ENCODE measurements at regions not wholly inside any gene's neighbourhood (a gene's known extent, or its start where the extent isn't known, plus 50 kb on each side); places are given as distances from the start of the nearest gene placed in this dataset.

- TF ChIP-seq, protein P1, sequence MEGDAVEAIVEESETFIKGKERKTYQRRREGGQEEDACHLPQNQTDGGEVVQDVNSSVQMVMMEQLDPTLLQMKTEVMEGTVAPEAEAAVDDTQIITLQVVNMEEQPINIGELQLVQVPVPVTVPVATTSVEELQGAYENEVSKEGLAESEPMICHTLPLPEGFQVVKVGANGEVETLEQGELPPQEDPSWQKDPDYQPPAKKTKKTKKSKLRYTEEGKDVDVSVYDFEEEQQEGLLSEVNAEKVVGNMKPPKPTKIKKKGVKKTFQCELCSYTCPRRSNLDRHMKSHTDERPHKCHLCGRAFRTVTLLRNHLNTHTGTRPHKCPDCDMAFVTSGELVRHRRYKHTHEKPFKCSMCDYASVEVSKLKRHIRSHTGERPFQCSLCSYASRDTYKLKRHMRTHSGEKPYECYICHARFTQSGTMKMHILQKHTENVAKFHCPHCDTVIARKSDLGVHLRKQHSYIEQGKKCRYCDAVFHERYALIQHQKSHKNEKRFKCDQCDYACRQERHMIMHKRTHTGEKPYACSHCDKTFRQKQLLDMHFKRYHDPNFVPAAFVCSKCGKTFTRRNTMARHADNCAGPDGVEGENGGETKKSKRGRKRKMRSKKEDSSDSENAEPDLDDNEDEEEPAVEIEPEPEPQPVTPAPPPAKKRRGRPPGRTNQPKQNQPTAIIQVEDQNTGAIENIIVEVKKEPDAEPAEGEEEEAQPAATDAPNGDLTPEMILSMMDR (conservative IDR thresholded peaks at IDR 0.05; ENCODE audit: low read length): no peak
- no peak for TF ChIP-seq EZH2phosphoT487 (IDR thresholded peaks at IDR 0.05; ENCODE audit: borderline replicate concordance, low read depth, low read length)
Observed at GRCh38 chr5:27315363-27316270, 277.2 kb upstream of the CDH9 start.

All from OCI-LY7 (cell line).